H9 (cell line): ENCODE measurements at regions not wholly inside any gene's neighbourhood (a gene's known extent, or its start where the extent isn't known, plus 50 kb on each side); places are given as distances from the start of the nearest gene placed in this dataset.

Source experiments
- DNase-seq: peaks from one replicate; pipeline ENCODE4 v3.0.0-alpha.2; 2017
- H2AFZ ChIP-seq: one replicate; pipeline ENCODE4 v1.6.1; 2013; ENCODE audit warnings: mild to moderate bottlenecking, low read length, control low read depth, moderate library complexity
- H2AK5ac ChIP-seq: 2 replicates; pipeline ENCODE4 v1.6.1; 2013; ENCODE audit warnings: low read length, control low read depth, mixed read lengths; ENCODE audit not compliant: insufficient read length
- H2BK120ac ChIP-seq: one replicate; pipeline ENCODE4 v1.6.1; 2013; ENCODE audit warnings: low read depth, mild to moderate bottlenecking, low read length, control low read depth, inconsistent platforms; ENCODE audit not compliant: poor library complexity, severe bottlenecking
- H2BK12ac ChIP-seq: 2 replicates; pipeline ENCODE4 v1.6.1; 2013; ENCODE audit warnings: low read length, control low read depth, mixed read lengths, low read depth; ENCODE audit not compliant: insufficient read length
- H2BK15ac ChIP-seq: 2 replicates; pipeline ENCODE4 v1.6.1; 2013; ENCODE audit warnings: low read depth, low read length, control low read depth
- H2BK20ac ChIP-seq: one replicate; pipeline ENCODE4 v1.6.1; 2013; ENCODE audit warnings: low read depth, mild to moderate bottlenecking, low read length, control low read depth, inconsistent platforms; ENCODE audit not compliant: poor library complexity, severe bottlenecking
- H2BK5ac ChIP-seq: 2 replicates; pipeline ENCODE4 v1.6.1; 2013; ENCODE audit warnings: low read length, control low read depth, mixed read lengths; ENCODE audit not compliant: insufficient read length
- H3K14ac ChIP-seq: 2 replicates; pipeline ENCODE4 v1.6.1; 2013; ENCODE audit warnings: low read length, control low read depth; ENCODE audit not compliant: insufficient read depth
- H3K18ac ChIP-seq: 2 replicates; pipeline ENCODE4 v1.6.1; 2013; ENCODE audit warnings: low read depth, mild to moderate bottlenecking, mixed read lengths, low read length, control low read depth; ENCODE audit not compliant: insufficient read length
- H3K23ac ChIP-seq: 2 replicates; pipeline ENCODE4 v1.6.1; 2013; ENCODE audit warnings: low read length, control low read depth, mixed read lengths, low read depth; ENCODE audit not compliant: insufficient read length
- H3K23me2 ChIP-seq: 2 replicates; pipeline ENCODE4 v1.6.1; 2013; ENCODE audit warnings: low read depth, mild to moderate bottlenecking, mixed read lengths, low read length, control low read depth; ENCODE audit not compliant: insufficient read length, poor library complexity, severe bottlenecking
- H3K27ac ChIP-seq: 2 replicates; pipeline ENCODE4 v1.5.1; 2013; ENCODE audit warnings: low read length, control low read depth, mixed read lengths, low read depth; ENCODE audit not compliant: insufficient read length
- H3K27me3 ChIP-seq: 2 replicates; pipeline ENCODE4 v1.6.1; 2013; ENCODE audit warnings: low read length, control low read depth, inconsistent platforms; ENCODE audit not compliant: insufficient read depth
- H3K4ac ChIP-seq: 2 replicates; pipeline ENCODE4 v1.6.1; 2013; ENCODE audit warnings: low read depth, mild to moderate bottlenecking, control low read depth, inconsistent platforms, low read length, moderate library complexity
- H3K4me1 ChIP-seq: 2 replicates; pipeline ENCODE4 v1.6.1; 2013; ENCODE audit warnings: low read length, control low read depth, inconsistent platforms; ENCODE audit not compliant: insufficient read depth
- H3K4me2 ChIP-seq: 2 replicates; pipeline ENCODE4 v1.6.1; 2013; ENCODE audit warnings: low read length, control low read depth, mixed read lengths; ENCODE audit not compliant: insufficient read length, insufficient read depth
- H3K56ac ChIP-seq: 2 replicates; pipeline ENCODE4 v1.6.1; 2013; ENCODE audit warnings: low read depth, mild to moderate bottlenecking, mixed read lengths, low read length, control low read depth; ENCODE audit not compliant: insufficient read length
- H3K79me1 ChIP-seq: 2 replicates; pipeline ENCODE4 v1.6.1; 2013; ENCODE audit warnings: low read depth, mild to moderate bottlenecking, moderate library complexity, low read length, control low read depth, inconsistent platforms; ENCODE audit not compliant: insufficient read depth, poor library complexity, severe bottlenecking
- H3K79me2 ChIP-seq: 2 replicates; pipeline ENCODE4 v1.6.1; 2013; ENCODE audit warnings: low read length, control low read depth, inconsistent platforms; ENCODE audit not compliant: insufficient read depth
- H3K9ac ChIP-seq: 2 replicates; pipeline ENCODE4 v1.6.1; 2013; ENCODE audit warnings: low read length, control low read depth, mixed read lengths; ENCODE audit not compliant: insufficient read length; ENCODE audit errors: extremely low read depth
- H3K9me3 ChIP-seq: one replicate; pipeline ENCODE4 v1.6.1; 2013; ENCODE audit warnings: low read depth, low read length, inconsistent platforms; ENCODE audit not compliant: control insufficient read depth
- H3T11ph ChIP-seq: one replicate; pipeline ENCODE4 v1.6.1; 2013; ENCODE audit warnings: mild to moderate bottlenecking, low read length, control low read depth, inconsistent platforms
- H4K20me1 ChIP-seq: one replicate; pipeline ENCODE4 v1.6.1; 2013; ENCODE audit not compliant: control insufficient read depth, insufficient read length, insufficient read depth
- H4K5ac ChIP-seq: 2 replicates; pipeline ENCODE4 v1.6.1; 2013; ENCODE audit warnings: low read depth, mild to moderate bottlenecking, mixed read lengths, low read length, control low read depth; ENCODE audit not compliant: insufficient read length
- H4K8ac ChIP-seq: replicated peaks from 2 replicates; pipeline ENCODE4 v1.6.1; 2013; ENCODE audit warnings: low read length, control low read depth, mixed read lengths, low read depth; ENCODE audit not compliant: insufficient read length
- H4K91ac ChIP-seq: 2 replicates; pipeline ENCODE4 v1.6.1; 2013; ENCODE audit warnings: low read depth, mild to moderate bottlenecking, moderate library complexity, mixed read lengths, low read length, control low read depth; ENCODE audit not compliant: insufficient read length
- H3K27ac Mint-ChIP-seq, 3 experiments: 2 replicates in 2 of 3; 3 replicates in 1 of 3; pipeline ENCODE4 v1.8.0; 2020 to 2021; ENCODE audit warnings: mixed read lengths in 3 of 3, mild to moderate bottlenecking in 1 of 3, moderate library complexity in 1 of 3
- H3K27me3 Mint-ChIP-seq: 2 replicates; pipeline ENCODE4 v1.8.0; 2021; ENCODE audit warnings: low read depth, mild to moderate bottlenecking, moderate library complexity, mixed read lengths
- H3K36me3 Mint-ChIP-seq, 3 experiments: 2 replicates in 2 of 3; 3 replicates in 1 of 3; pipeline ENCODE4 v1.8.0; 2020 to 2021; ENCODE audit warnings: low read depth in 3 of 3, mixed read lengths in 3 of 3; ENCODE audit not compliant: insufficient read depth in 1 of 3
- H3K4me1 Mint-ChIP-seq, 2 experiments: 2 replicates each; pipeline ENCODE4 v1.8.0; 2020; ENCODE audit warnings: mixed read lengths in 2 of 2
- H3K4me3 Mint-ChIP-seq, 2 experiments: 2 replicates in 1 of 2; 3 replicates in 1 of 2; pipeline ENCODE4 v1.8.0; 2020 to 2021; ENCODE audit warnings: mild to moderate bottlenecking in 2 of 2, mixed read lengths in 2 of 2, moderate library complexity in 1 of 2
- H3K9me3 Mint-ChIP-seq, 2 experiments: 2 replicates in 1 of 2; 3 replicates in 1 of 2; pipeline ENCODE4 v1.8.0; 2020; ENCODE audit warnings: mild to moderate bottlenecking in 2 of 2, mixed read lengths in 2 of 2, moderate library complexity in 1 of 2
- WGBS: extraction: QIAGEN DNeasy Blood & Tissue Kit; methylation state at CpG from one replicate; pipeline ENCODE4 v1.1.7; 2013; ENCODE audit warnings: missing lambda C conversion rate, low lambda C conversion rate, mixed read lengths; ENCODE audit not compliant: insufficient read length; ENCODE audit errors: extremely low coverage; 5-methylcytosine and 5-hydroxymethylcytosine counted together
- TF ChIP-seq, protein P1 (sequence below): fragments of 200-600 bp; sonication (generic); conservative IDR thresholded peaks from 3 replicates; pipeline ENCODE4 v1.8.0; 2021; ENCODE audit warnings: antibody characterized with exemption, mild to moderate bottlenecking

- no peak overlapping the region for H3K27ac Mint-ChIP-seq
- H3K79me2 ChIP-seq = no peaks in the 10 kb centered on the region
Measured at GRCh38 chr1:147840909-147841308, 61.7 kb upstream of the GJA8 start.

More at GRCh38 chr1:147840909-147841308, 61.7 kb upstream of the GJA8 start:
- Histone ChIP-seq H2AK5ac (no peak overlapping the region), H3K56ac (no peak overlapping the region), H3T11ph (no peak overlapping the region), H3K14ac (no peak overlapping the region), H4K8ac (no peak overlapping the region), H3K4ac (no peak overlapping the region), H3K79me1 (no peaks in the 10 kb centered on the region), H4K20me1 (no peaks in the 10 kb centered on the region), H3K18ac (no peak overlapping the region), H2BK12ac (no peak overlapping the region), H4K91ac (no peak overlapping the region), H3K4me1 (peaks cover 12% of the 10 kb centered on the region; the same call in 1 of the 2 replicates), H2BK120ac (no peak overlapping the region), H2BK20ac (no peak overlapping the region), H4K5ac (no peak overlapping the region), H3K23me2 (no peaks in the 10 kb centered on the region), H3K23ac (no peak overlapping the region), H3K27me3 (no peaks in the 10 kb centered on the region), H3K27ac (no peak overlapping the region), H2BK5ac (no peak overlapping the region), H3K9ac (no peak overlapping the region), H3K4me2 (no peak overlapping the region), H3K9me3 (no peaks in the 10 kb centered on the region), H2BK15ac (no peak overlapping the region), H2AFZ (no peak overlapping the region)
- Mint-ChIP-seq H3K9me3 (no peaks in the 10 kb centered on the region; a peak in 1 of 5 replicates), H3K4me3 (no peak overlapping the region), H3K36me3 (0 out of 7 replicates have a peak, but pooled peaks cover 0 to 5% (median 0%) of the 10 kb centered on the region in 3 experiments), H3K4me1 (peaks cover 38 to 42% of the 10 kb centered on the region in 2 experiments), H3K27me3 (peaks cover 16% of the 10 kb centered on the region)
- TF ChIP-seq, protein P1, sequence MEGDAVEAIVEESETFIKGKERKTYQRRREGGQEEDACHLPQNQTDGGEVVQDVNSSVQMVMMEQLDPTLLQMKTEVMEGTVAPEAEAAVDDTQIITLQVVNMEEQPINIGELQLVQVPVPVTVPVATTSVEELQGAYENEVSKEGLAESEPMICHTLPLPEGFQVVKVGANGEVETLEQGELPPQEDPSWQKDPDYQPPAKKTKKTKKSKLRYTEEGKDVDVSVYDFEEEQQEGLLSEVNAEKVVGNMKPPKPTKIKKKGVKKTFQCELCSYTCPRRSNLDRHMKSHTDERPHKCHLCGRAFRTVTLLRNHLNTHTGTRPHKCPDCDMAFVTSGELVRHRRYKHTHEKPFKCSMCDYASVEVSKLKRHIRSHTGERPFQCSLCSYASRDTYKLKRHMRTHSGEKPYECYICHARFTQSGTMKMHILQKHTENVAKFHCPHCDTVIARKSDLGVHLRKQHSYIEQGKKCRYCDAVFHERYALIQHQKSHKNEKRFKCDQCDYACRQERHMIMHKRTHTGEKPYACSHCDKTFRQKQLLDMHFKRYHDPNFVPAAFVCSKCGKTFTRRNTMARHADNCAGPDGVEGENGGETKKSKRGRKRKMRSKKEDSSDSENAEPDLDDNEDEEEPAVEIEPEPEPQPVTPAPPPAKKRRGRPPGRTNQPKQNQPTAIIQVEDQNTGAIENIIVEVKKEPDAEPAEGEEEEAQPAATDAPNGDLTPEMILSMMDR = peak; percentile 46; the same call in 2 of the 3 replicates
- no CpG with 5 or more reads among the region's 4 CpGs for WGBS
- DNase-seq = peak; percentile 50
